HepG2 (cell line): ENCODE measurements at regions not wholly inside any gene's neighbourhood (a gene's known extent, or its start where the extent isn't known, plus 50 kb on each side); places are given as distances from the start of the nearest gene placed in this dataset.

Experiments used
- ATAC-seq: fragments of 200-7000 bp; cut with Tn5 transposase; 3 replicates; pipeline ENCODE4 v1.9.1; 2020; ENCODE audit warnings: mild to moderate bottlenecking, moderate library complexity
- BruUV-seq: library from RNA; stranded (reverse); fragments of 400-500 nt; replicated peaks from 2 replicates; lab custom pipeline; 2021; lab: Mats Ljungman, UMichigan
- CTCF ChIA-PET: fragments of 300-600 bp; formaldehyde crosslinking; extraction: SDS; loops from one replicate; lab custom pipeline; 2021; ENCODE audit warnings: low total read pairs, inconsistent platforms, low intra/inter-chr PET ratio; lab: Yijun Ruan, JAX
- POLR2A ChIA-PET: fragments of 350-600 bp; sonication (Branson Sonifier 250); formaldehyde crosslinking; loops from one replicate; lab custom pipeline; 2020; ENCODE audit warnings: antibody characterized with exemption, inconsistent platforms; lab: Yijun Ruan, JAX
- DNase-seq: peaks from one replicate; pipeline ENCODE4 v3.0.0-alpha.2; 2015; ENCODE audit warnings: low spot score
- FAIRE-seq: peaks from 3 replicates; lab custom pipeline; 2011; peaks lifted over from hg19 to GRCh38; lab: Jason Lieb, UNC
- H2AFZ ChIP-seq: one replicate; pipeline ENCODE4 v1.6.1; 2011; ENCODE audit warnings: low read length, inconsistent platforms
- H3K27ac ChIP-seq: fragments of 300-600 bp; 3 replicates; pipeline ENCODE4 v1.8.0; 2011; ENCODE audit warnings: mixed run types, mild to moderate bottlenecking, mixed read lengths, low read length, inconsistent platforms; ENCODE audit not compliant: insufficient read depth; ENCODE audit errors: extremely low read length
- H3K27me3 ChIP-seq, 2 experiments: fragments of 200-600 bp in 1 of 2; 2 replicates in 1 of 2; 3 replicates in 1 of 2; pipeline versions ENCODE4 v1.6.0 to v1.8.0; 2011; ENCODE audit warnings: low read length in 2 of 2, mild to moderate bottlenecking in 2 of 2, moderate library complexity in 2 of 2, inconsistent platforms in 1 of 2; ENCODE audit not compliant: insufficient read depth in 2 of 2, control insufficient read depth in 1 of 2
- H3K36me3 ChIP-seq, 2 experiments: fragments of 200-600 bp in 1 of 2; replicated peaks in 1 of 2; 2 replicates in 1 of 2; 3 replicates in 1 of 2; pipeline versions ENCODE4 v1.5.1 to v1.8.0; 2011; ENCODE audit warnings: low read length in 2 of 2, inconsistent platforms in 1 of 2; ENCODE audit not compliant: insufficient read depth in 2 of 2, control insufficient read depth in 1 of 2
- H3K4me1 ChIP-seq: 2 replicates; pipeline ENCODE4 v1.5.1; 2012; ENCODE audit warnings: low read length, inconsistent platforms; ENCODE audit not compliant: insufficient read depth
- H3K4me2 ChIP-seq: 2 replicates; pipeline ENCODE4 v1.6.0; 2011; ENCODE audit warnings: low read depth, low read length, inconsistent platforms
- H3K4me3 ChIP-seq, 3 experiments: fragments of 200-600 bp in 1 of 3; sonication (generic), shearing (Covaris generic) in 1 of 3; replicated peaks in 1 of 3; 2 replicates each; pipeline ENCODE4 v1.5.1; 2011 to 2016; ENCODE audit warnings: low read length in 3 of 3, inconsistent platforms in 2 of 3, low read depth in 2 of 3, mild to moderate bottlenecking in 2 of 3, control low read depth in 1 of 3, mixed read lengths in 1 of 3; ENCODE audit not compliant: insufficient read depth in 1 of 3
- H3K79me2 ChIP-seq: one replicate; pipeline ENCODE4 v1.6.1; 2011; ENCODE audit warnings: low read length, inconsistent platforms; ENCODE audit not compliant: insufficient read depth
- H3K9ac ChIP-seq: 2 replicates; pipeline ENCODE4 v1.6.0; 2011; ENCODE audit warnings: mild to moderate bottlenecking, low read depth, low read length, inconsistent platforms; ENCODE audit not compliant: insufficient read depth
- H3K9me3 ChIP-seq: 2 replicates; pipeline ENCODE4 v1.5.1; 2012; ENCODE audit warnings: mild to moderate bottlenecking, low read length
- H4K20me1 ChIP-seq: 2 replicates; pipeline ENCODE4 v1.6.0; 2011; ENCODE audit warnings: inconsistent platforms, mild to moderate bottlenecking, low read length, moderate library complexity; ENCODE audit not compliant: insufficient read depth
- ARNT2 ChIP-seq: sonication (generic); formaldehyde crosslinking; IDR thresholded peaks from 2 replicates; pipeline ENCODE4 v1.8.0; 2022; ENCODE audit warnings: mild to moderate bottlenecking, low read depth, missing genetic modification reagents, moderate library complexity
- FOSL2 ChIP-seq: sonication (generic); formaldehyde crosslinking; IDR thresholded peaks from 2 replicates; pipeline ENCODE4 v1.4.0; 2020; ENCODE audit warnings: missing genetic modification reagents
- HDAC1 ChIP-seq: sonication (generic); formaldehyde crosslinking; IDR thresholded peaks from 2 replicates; pipeline ENCODE4 v1.5.1; 2020; ENCODE audit warnings: mild to moderate bottlenecking, missing genetic modification reagents
- HHEX ChIP-seq: IDR thresholded peaks from 2 replicates; pipeline ENCODE4 v1.6.1; 2016; ENCODE audit warnings: control low read depth
- MXI1 ChIP-seq: IDR thresholded peaks from 3 replicates; pipeline ENCODE4 v1.6.1; 2012; ENCODE audit warnings: low read depth, low read length, inconsistent platforms, borderline replicate concordance
- RFXANK ChIP-seq: IDR thresholded peaks from 2 replicates; pipeline ENCODE4 v1.6.1; 2016
- ZMYM3 ChIP-seq: sonication (generic); formaldehyde crosslinking; IDR thresholded peaks from 2 replicates; pipeline ENCODE4 v1.5.1; 2020; ENCODE audit warnings: mild to moderate bottlenecking, missing genetic modification reagents
- ZNF382 ChIP-seq: sonication (generic); formaldehyde crosslinking; IDR thresholded peaks from 2 replicates; pipeline ENCODE4 v1.5.0; 2020; ENCODE audit warnings: missing genetic modification reagents, mild to moderate bottlenecking, borderline replicate concordance
- ZNF616 ChIP-seq: sonication (generic); formaldehyde crosslinking; IDR thresholded peaks from 2 replicates; pipeline ENCODE4 v1.5.0; 2020; ENCODE audit warnings: low read depth, mild to moderate bottlenecking, missing genetic modification reagents
- WGBS: methylation state at CpG from one replicate; pipeline ENCODE4 v1.1.6; 2017; ENCODE audit warnings: low lambda C conversion rate; 5-methylcytosine and 5-hydroxymethylcytosine counted together
- in situ Hi-C: cut with HindIII; loops from 2 replicates; pipeline ENCODE4 v1.10.0; 2017; ENCODE audit warnings: low pct_unique_long_range_greater_than_20kb; ENCODE audit not compliant: extremely low pct_ligation_motif_present
- intact Hi-C: fragments of 100-400 bp; cut with micrococcal nuclease; formaldehyde crosslinking; loops from one replicate; pipeline ENCODE4 v1.10.0; 2022; ENCODE audit not compliant: unreplicated experiment
- TF ChIP-seq, protein P1 (sequence below): sonication (generic); formaldehyde crosslinking; IDR thresholded peaks from 2 replicates; pipeline ENCODE4 v1.5.0; 2020; ENCODE audit warnings: missing genetic modification reagents, mild to moderate bottlenecking, borderline replicate concordance
- TF ChIP-seq, protein P2 (sequence below): sonication (generic); formaldehyde crosslinking; IDR thresholded peaks from 2 replicates; pipeline ENCODE4 v1.5.0; 2020; ENCODE audit warnings: mild to moderate bottlenecking, missing genetic modification reagents
- TF ChIP-seq, protein P3 (sequence below): sonication (generic); formaldehyde crosslinking; IDR thresholded peaks from 2 replicates; pipeline ENCODE4 v1.4.0; 2020; ENCODE audit warnings: mild to moderate bottlenecking, missing genetic modification reagents

DNA sequence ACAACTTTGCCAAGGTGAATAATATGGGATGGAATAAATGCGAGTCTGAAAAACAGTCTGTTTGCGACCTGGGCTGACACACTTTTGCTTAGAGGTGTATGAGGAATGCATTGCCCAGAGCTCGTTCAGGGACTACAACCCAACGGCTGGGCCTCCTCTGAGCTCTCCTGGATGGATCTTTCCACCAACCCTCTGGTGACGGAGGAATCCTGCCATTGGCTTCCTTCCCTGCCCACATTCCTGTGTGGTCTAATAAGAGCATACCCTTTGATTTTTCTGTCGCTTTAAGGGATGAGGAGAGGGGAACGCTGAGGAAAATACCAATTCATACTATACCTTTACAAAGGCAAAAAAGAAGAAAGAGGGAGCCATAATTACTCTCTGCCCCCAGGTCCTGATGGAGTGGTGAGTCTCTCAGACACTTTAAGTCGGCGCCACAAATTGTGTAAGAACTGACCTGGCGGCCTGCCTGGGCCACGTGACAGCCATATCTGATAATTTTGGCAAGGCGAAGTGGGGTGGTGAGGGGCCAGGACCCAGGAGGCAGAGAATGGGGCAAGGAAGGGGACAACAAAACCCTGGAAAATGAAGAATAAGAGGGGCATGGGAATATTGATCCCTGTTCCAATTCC is 265.2 kb upstream of the MSX2 start:
- Histone ChIP-seq H4K20me1 (no peaks in the 10 kb centered on the region), H3K9ac (no peak overlapping the region), H3K79me2 (no peaks in the 10 kb centered on the region), H3K4me1 (no peaks in the 10 kb centered on the region), H3K27me3 (no peaks in the 10 kb centered on the region; a peak in 1 of 5 replicates), H3K4me3 (no peak overlapping the region), H3K4me2 (no peak overlapping the region), H3K9me3 (no peaks in the 10 kb centered on the region), H3K36me3 (no peaks in the 10 kb centered on the region), H3K27ac (no peak overlapping the region), H2AFZ (no peak overlapping the region)
- TF ChIP-seq, protein P1, sequence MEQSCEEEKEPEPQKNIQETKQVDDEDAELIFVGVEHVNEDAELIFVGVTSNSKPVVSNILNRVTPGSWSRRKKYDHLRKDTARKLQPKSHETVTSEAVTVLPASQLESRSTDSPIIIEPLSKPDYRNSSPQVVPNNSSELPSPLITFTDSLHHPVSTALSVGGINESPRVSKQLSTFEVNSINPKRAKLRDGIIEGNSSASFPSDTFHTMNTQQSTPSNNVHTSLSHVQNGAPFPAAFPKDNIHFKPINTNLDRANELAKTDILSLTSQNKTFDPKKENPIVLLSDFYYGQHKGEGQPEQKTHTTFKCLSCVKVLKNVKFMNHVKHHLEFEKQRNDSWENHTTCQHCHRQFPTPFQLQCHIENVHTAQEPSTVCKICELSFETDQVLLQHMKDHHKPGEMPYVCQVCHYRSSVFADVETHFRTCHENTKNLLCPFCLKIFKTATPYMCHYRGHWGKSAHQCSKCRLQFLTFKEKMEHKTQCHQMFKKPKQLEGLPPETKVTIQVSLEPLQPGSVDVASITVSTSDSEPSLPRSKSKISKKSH (CRISPR knock-in tag), result no peak
- DNase-seq (no peak), FAIRE-seq (no peak), ATAC-seq (no peak)
- intact Hi-C loops, result no loop called here
- 24% methylated on average over 12 of the region's 12 CpGs for WGBS
- in situ Hi-C loops, result no loop called here
- BruUV-seq, result no TSS peak
- ChIA-PET CTCF (no interaction called here), POLR2A (no interaction called here)

DNA sequence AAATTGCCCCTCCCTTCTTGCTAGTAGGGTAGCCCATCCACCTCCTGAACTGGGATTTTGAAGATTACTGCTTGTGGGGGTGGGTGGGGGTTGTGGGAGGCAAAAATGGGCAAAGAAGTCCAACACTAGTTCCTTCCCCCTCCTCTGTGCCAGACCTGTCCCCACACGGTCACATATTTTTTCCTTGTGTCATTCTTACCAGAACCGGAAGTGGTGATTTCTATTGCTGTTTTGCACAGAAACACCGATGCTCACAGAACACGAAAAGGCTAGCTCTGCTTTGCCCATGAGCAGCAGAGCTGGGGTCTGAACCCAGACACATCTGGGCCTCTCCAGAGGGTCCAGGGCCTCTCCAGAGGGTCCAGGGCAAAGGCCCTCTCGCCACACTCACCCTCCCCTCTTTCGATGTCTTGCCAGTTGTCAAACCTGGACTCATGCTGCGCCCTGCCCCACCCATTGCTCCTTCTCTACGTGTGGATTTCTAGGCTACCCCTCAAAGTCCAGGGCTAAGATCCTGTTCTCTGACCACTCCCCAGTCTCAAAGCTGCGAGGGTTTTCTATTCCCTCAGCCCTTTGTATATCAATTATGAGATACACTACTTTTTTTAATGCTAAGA is 264.4 kb upstream of the MSX2 start:
- POLR2A ChIA-PET, result no interaction called here
- CTCF ChIA-PET, result no interaction called here
- Histone ChIP-seq H3K4me3 (no peak overlapping the region), H4K20me1 (no peaks in the 10 kb centered on the region), H3K27me3 (no peaks in the 10 kb centered on the region), H2AFZ (no peak overlapping the region), H3K4me1 (no peaks in the 10 kb centered on the region), H3K9me3 (no peaks in the 10 kb centered on the region), H3K36me3 (no peaks in the 10 kb centered on the region), H3K9ac (no peak overlapping the region), H3K4me2 (no peak overlapping the region), H3K27ac (no peak overlapping the region), H3K79me2 (no peaks in the 10 kb centered on the region)
- FAIRE-seq, result no peak
- no peak for DNase-seq
- in situ Hi-C loops, result no loop called here
- BruUV-seq, result no TSS peak
- intact Hi-C loops, result no loop called here
- no peak for ATAC-seq
- 60% methylated on average over 8 of the region's 9 CpGs for WGBS
- TF ChIP-seq HDAC1 (no peak), ZNF616 (CRISPR knock-in tag) (no peak), HHEX (CRISPR knock-in tag) (no peak), MXI1 (no peak), ARNT2 (CRISPR knock-in tag) (no peak), RFXANK (no peak), ZMYM3 (CRISPR knock-in tag) (no peak), FOSL2 (CRISPR knock-in tag) (no peak), ZNF382 (CRISPR knock-in tag) (no peak)
- TF ChIP-seq, protein P2, sequence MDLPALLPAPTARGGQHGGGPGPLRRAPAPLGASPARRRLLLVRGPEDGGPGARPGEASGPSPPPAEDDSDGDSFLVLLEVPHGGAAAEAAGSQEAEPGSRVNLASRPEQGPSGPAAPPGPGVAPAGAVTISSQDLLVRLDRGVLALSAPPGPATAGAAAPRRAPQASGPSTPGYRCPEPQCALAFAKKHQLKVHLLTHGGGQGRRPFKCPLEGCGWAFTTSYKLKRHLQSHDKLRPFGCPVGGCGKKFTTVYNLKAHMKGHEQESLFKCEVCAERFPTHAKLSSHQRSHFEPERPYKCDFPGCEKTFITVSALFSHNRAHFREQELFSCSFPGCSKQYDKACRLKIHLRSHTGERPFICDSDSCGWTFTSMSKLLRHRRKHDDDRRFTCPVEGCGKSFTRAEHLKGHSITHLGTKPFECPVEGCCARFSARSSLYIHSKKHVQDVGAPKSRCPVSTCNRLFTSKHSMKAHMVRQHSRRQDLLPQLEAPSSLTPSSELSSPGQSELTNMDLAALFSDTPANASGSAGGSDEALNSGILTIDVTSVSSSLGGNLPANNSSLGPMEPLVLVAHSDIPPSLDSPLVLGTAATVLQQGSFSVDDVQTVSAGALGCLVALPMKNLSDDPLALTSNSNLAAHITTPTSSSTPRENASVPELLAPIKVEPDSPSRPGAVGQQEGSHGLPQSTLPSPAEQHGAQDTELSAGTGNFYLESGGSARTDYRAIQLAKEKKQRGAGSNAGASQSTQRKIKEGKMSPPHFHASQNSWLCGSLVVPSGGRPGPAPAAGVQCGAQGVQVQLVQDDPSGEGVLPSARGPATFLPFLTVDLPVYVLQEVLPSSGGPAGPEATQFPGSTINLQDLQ (CRISPR knock-in tag), result no peak
- TF ChIP-seq, protein P3, sequence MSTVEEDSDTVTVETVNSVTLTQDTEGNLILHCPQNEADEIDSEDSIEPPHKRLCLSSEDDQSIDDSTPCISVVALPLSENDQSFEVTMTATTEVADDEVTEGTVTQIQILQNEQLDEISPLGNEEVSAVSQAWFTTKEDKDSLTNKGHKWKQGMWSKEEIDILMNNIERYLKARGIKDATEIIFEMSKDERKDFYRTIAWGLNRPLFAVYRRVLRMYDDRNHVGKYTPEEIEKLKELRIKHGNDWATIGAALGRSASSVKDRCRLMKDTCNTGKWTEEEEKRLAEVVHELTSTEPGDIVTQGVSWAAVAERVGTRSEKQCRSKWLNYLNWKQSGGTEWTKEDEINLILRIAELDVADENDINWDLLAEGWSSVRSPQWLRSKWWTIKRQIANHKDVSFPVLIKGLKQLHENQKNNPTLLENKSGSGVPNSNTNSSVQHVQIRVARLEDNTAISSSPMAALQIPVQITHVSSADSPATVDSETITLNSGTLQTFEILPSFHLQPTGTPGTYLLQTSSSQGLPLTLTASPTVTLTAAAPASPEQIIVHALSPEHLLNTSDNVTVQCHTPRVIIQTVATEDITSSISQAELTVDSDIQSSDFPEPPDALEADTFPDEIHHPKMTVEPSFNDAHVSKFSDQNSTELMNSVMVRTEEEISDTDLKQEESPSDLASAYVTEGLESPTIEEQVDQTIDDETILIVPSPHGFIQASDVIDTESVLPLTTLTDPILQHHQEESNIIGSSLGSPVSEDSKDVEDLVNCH (CRISPR knock-in tag), result no peak
